ENCODE measurements at regions not wholly inside any gene's neighbourhood (a gene's known extent, or its start where the extent isn't known, plus 50 kb on each side); places are given as distances from the start of the nearest gene placed in this dataset.

DNA sequence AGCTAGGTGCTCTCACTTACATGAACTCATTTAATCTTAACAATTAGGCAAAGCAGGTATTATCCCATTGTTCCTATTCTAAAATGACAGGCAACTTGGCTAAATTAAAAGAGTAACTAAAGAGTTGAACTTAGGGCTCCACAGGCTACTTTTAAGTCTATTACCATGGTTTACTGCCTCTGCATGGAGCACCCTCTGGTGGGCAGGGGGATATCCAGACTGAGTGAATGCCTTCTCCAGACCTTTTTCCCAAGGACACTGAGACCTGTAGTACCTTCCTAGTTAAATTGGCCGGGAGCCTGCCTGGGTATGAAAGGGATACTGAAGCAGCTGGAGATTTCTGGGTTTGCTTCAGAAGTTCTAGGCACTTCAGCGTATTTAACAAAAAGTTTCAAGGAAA is 238.1 kb downstream of the ELAVL2 start:
- DNase-seq (no peak), ATAC-seq (no peak)
- Mint-ChIP-seq H3K36me3 (ENCODE audit: low read depth) (no peaks in the 10 kb centered on the region), H3K27me3 (no peaks in the 10 kb centered on the region), H3K4me1 (peaks cover 6% of the 10 kb centered on the region), H3K4me3 (no peak overlapping the region), H3K27ac (no peak overlapping the region), H3K9me3 (ENCODE audit: low read depth) (no peaks in the 10 kb centered on the region)
- ChIA-PET POLR2A (no interaction called here), CTCF (no interaction called here)
- intact Hi-C loops (cut with DNase I, micrococcal nuclease), result no loop called here

- Mint-ChIP-seq H3K4me1 (peaks cover 6% of the 10 kb centered on the region), H3K27me3 (no peaks in the 10 kb centered on the region), H3K36me3 (ENCODE audit: low read depth) (no peaks in the 10 kb centered on the region), H3K9me3 (ENCODE audit: low read depth) (no peaks in the 10 kb centered on the region), H3K27ac (no peak overlapping the region), H3K4me3 (no peak overlapping the region)
- CTCF ChIA-PET, result no interaction called here
- no peak for DNase-seq
- ATAC-seq, result no peak
- POLR2A ChIA-PET, result no interaction called here
- intact Hi-C loops (cut with DNase I, micrococcal nuclease), result no loop called here
These were observed 235.6 kb downstream of the ELAVL2 start for GRCh38 chr9:23590276-23591000.

- Mint-ChIP-seq H3K9me3 (ENCODE audit: low read depth) (no peaks in the 10 kb centered on the region), H3K36me3 (ENCODE audit: low read depth) (no peaks in the 10 kb centered on the region), H3K27ac (no peak overlapping the region), H3K4me1 (peaks cover 6% of the 10 kb centered on the region), H3K27me3 (no peaks in the 10 kb centered on the region), H3K4me3 (no peak overlapping the region)
- no peak for DNase-seq
- no peak for ATAC-seq
- ChIA-PET CTCF (no interaction called here), POLR2A (no interaction called here)
- intact Hi-C loops (cut with DNase I, micrococcal nuclease), result no loop called here
These were observed 231.6 kb downstream of the ELAVL2 start for GRCh38 chr9:23594421-23594820.

- ATAC-seq, result no peak
- no peak for DNase-seq
- Mint-ChIP-seq H3K9me3 (ENCODE audit: low read depth) (no peaks in the 10 kb centered on the region), H3K27ac (no peak overlapping the region), H3K27me3 (no peaks in the 10 kb centered on the region), H3K36me3 (ENCODE audit: low read depth) (no peaks in the 10 kb centered on the region), H3K4me3 (no peak overlapping the region), H3K4me1 (no peaks in the 10 kb centered on the region)
- ChIA-PET POLR2A (no interaction called here), CTCF (no interaction called here)
- intact Hi-C loops (cut with DNase I, micrococcal nuclease), result no loop called here
These were observed 229.0 kb downstream of the ELAVL2 start for GRCh38 chr9:23596913-23597634.

- Mint-ChIP-seq H3K4me1 (no peaks in the 10 kb centered on the region), H3K27me3 (no peaks in the 10 kb centered on the region), H3K4me3 (no peak overlapping the region), H3K9me3 (ENCODE audit: low read depth) (no peaks in the 10 kb centered on the region), H3K36me3 (ENCODE audit: low read depth) (no peaks in the 10 kb centered on the region), H3K27ac (no peak overlapping the region)
- ATAC-seq, result no peak
- ChIA-PET CTCF (interaction anchor here (1.2 kb wide), 1 partner anchor 8 kb away, joined by 3 read pairs; no protein-coding TSS in a partner anchor), POLR2A (no interaction called here)
- no peak for DNase-seq
- intact Hi-C loops (cut with DNase I, micrococcal nuclease), result no loop called here
These were observed 227.0 kb downstream of the ELAVL2 start for GRCh38 chr9:23598994-23599393.

GRCh38 chr9:23603311-23603710 is 222.7 kb downstream of the ELAVL2 start:
- ChIA-PET POLR2A (no interaction called here), CTCF (no interaction called here)
- Mint-ChIP-seq H3K36me3 (ENCODE audit: low read depth) (no peaks in the 10 kb centered on the region), H3K4me3 (no peak overlapping the region), H3K9me3 (ENCODE audit: low read depth) (no peaks in the 10 kb centered on the region), H3K27ac (no peak overlapping the region), H3K4me1 (no peaks in the 10 kb centered on the region), H3K27me3 (no peaks in the 10 kb centered on the region)
- DNase-seq (no peak), ATAC-seq (no peak)
- intact Hi-C loops (cut with DNase I, micrococcal nuclease), result no loop called here

GRCh38 chr9:23606107-23606506 is 219.9 kb downstream of the ELAVL2 start:
- DNase-seq, result no peak
- POLR2A ChIA-PET, result no interaction called here
- CTCF ChIA-PET, result interaction anchor here (0.9 kb wide), 1 partner anchor 10 kb away, joined by 3 read pairs; no protein-coding TSS in a partner anchor
- Mint-ChIP-seq H3K9me3 (ENCODE audit: low read depth) (no peaks in the 10 kb centered on the region), H3K4me1 (no peaks in the 10 kb centered on the region), H3K36me3 (ENCODE audit: low read depth) (no peaks in the 10 kb centered on the region), H3K27ac (no peak overlapping the region), H3K4me3 (no peak overlapping the region), H3K27me3 (no peaks in the 10 kb centered on the region)
- intact Hi-C loops (cut with DNase I, micrococcal nuclease), result no loop called here
- no peak for ATAC-seq

DNA sequence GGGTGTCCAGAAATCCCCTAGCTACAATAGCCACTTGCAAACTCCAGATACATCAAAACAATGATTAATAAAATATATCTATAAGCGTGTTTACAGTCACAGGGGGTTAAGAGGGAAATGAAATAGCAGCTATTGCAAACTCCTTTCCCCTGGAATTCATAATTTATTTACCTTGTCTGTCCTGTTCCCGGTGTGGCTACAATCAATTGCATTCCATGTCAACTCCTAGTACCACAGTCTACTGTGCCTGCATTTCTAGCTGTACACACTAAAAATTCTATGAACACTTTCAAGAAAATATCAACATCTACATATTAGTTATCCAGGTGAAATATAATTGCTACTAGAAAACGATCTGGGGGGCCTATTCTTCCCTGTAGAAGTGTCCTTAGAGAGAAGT is 217.6 kb downstream of the ELAVL2 start:
- ChIA-PET CTCF (no interaction called here), POLR2A (no interaction called here)
- Mint-ChIP-seq H3K27ac (no peak overlapping the region), H3K27me3 (no peaks in the 10 kb centered on the region), H3K36me3 (ENCODE audit: low read depth) (no peaks in the 10 kb centered on the region), H3K4me3 (no peak overlapping the region), H3K4me1 (no peaks in the 10 kb centered on the region), H3K9me3 (ENCODE audit: low read depth) (peaks cover 6% of the 10 kb centered on the region)
- ATAC-seq, result no peak
- DNase-seq, result no peak
- intact Hi-C loops (cut with DNase I, micrococcal nuclease), result no loop called here

GRCh38 chr9:23611869-23612268 is 214.2 kb downstream of the ELAVL2 start:
- H3K27ac Mint-ChIP-seq, result no peak overlapping the region
- peaks cover 6% of the 10 kb centered on the region for H3K9me3 Mint-ChIP-seq (ENCODE audit: low read depth)
- H3K27me3 Mint-ChIP-seq, result no peaks in the 10 kb centered on the region
- ChIA-PET CTCF (no interaction called here), POLR2A (no interaction called here)
- ATAC-seq (no peak), DNase-seq (no peak)
- no peaks in the 10 kb centered on the region for H3K4me1 Mint-ChIP-seq
- intact Hi-C loops (cut with DNase I, micrococcal nuclease), result loop anchor here in 1 of 2 experiments (5.0 kb wide), 1 partner anchor 50 kb away; no protein-coding TSS in a partner anchor
- no peak overlapping the region for H3K4me3 Mint-ChIP-seq
- no peaks in the 10 kb centered on the region for H3K36me3 Mint-ChIP-seq (ENCODE audit: low read depth)

- POLR2A ChIA-PET, result no interaction called here
- no peak for ATAC-seq
- intact Hi-C loops (cut with DNase I, micrococcal nuclease), result no loop called here
- Mint-ChIP-seq H3K4me1 (no peaks in the 10 kb centered on the region), H3K9me3 (ENCODE audit: low read depth) (peaks cover 6% of the 10 kb centered on the region), H3K4me3 (no peak overlapping the region), H3K36me3 (ENCODE audit: low read depth) (no peaks in the 10 kb centered on the region), H3K27me3 (no peaks in the 10 kb centered on the region), H3K27ac (no peak overlapping the region)
- CTCF ChIA-PET, result interaction anchor here (0.6 to 1.2 kb wide), 2 partner anchors 9 to 903 kb away, joined by 3 read pairs; no protein-coding TSS in a partner anchor
- DNase-seq, result no peak
These were observed 210.5 kb downstream of the ELAVL2 start for GRCh38 chr9:23615569-23615968.

DNA sequence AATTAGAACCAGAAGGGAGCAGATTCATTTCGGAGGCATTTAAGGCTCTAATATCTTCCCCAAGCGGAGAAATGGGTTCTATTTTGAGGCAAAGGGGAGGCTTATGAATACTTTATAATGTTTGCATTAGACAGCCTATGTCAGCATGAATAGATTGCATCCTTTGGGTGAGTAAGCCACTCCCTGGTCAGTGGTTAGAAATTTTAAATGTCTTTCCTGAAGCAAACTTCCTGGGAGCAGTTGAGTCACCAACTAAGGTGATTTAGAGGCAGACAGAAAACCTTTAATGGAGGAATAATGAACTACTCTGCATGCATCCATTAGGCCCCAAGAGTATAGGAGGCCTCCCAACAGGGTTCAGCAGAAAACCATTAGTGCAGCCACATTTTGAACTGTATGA is 204.9 kb downstream of the ELAVL2 start:
- H3K4me3 Mint-ChIP-seq, result no peak overlapping the region
- no peak for DNase-seq
- H3K27ac Mint-ChIP-seq, result no peak overlapping the region
- H3K36me3 Mint-ChIP-seq (ENCODE audit: low read depth), result no peaks in the 10 kb centered on the region
- no peak for ATAC-seq
- H3K4me1 Mint-ChIP-seq, result no peaks in the 10 kb centered on the region
- intact Hi-C loops (cut with DNase I, micrococcal nuclease), result no loop called here
- H3K9me3 Mint-ChIP-seq (ENCODE audit: low read depth), result no peaks in the 10 kb centered on the region
- ChIA-PET POLR2A (no interaction called here), CTCF (no interaction called here)
- no peaks in the 10 kb centered on the region for H3K27me3 Mint-ChIP-seq

GRCh38 chr9:23621924-23622323 is 204.1 kb downstream of the ELAVL2 start:
- ATAC-seq (no peak), DNase-seq (no peak)
- no peaks in the 10 kb centered on the region for H3K9me3 Mint-ChIP-seq (ENCODE audit: low read depth)
- intact Hi-C loops (cut with DNase I, micrococcal nuclease), result no loop called here
- H3K27me3 Mint-ChIP-seq, result no peaks in the 10 kb centered on the region
- H3K27ac Mint-ChIP-seq, result no peak overlapping the region
- no peaks in the 10 kb centered on the region for H3K36me3 Mint-ChIP-seq (ENCODE audit: low read depth)
- POLR2A ChIA-PET, result no interaction called here
- CTCF ChIA-PET, result no interaction called here
- no peaks in the 10 kb centered on the region for H3K4me1 Mint-ChIP-seq
- H3K4me3 Mint-ChIP-seq, result no peak overlapping the region
